Fibroblast of lung (primary cell): ENCODE measurements at regions not wholly inside any gene's neighbourhood (a gene's known extent, or its start where the extent isn't known, plus 50 kb on each side); places are given as distances from the start of the nearest gene placed in this dataset.

ENCODE experiments used
- CTCF ChIP-seq, 2 donors: IDR thresholded peaks in 1 of 2; conservative IDR thresholded peaks in 1 of 2; 1 replicate in 1 of 2; 2 replicates in 1 of 2; pipeline ENCODE4 v1.5.1; 2011 to 2012; ENCODE audit warnings: low read length in 2 of 2, control low read depth in 1 of 2, inconsistent platforms in 1 of 2, low read depth in 1 of 2, mild to moderate bottlenecking in 1 of 2
- EZH2 ChIP-seq: IDR thresholded peaks from 2 replicates; pipeline ENCODE4 v1.5.1; 2012; ENCODE audit warnings: low read length, control low read depth, mild to moderate bottlenecking; ENCODE audit errors: missing control alignments

GRCh38 chr5:110846398-110847001 lies 107.7 kb downstream of the SLC25A46 start:
- TF ChIP-seq CTCF (conservative IDR thresholded peaks at IDR 0.05 in 1 of 2, IDR thresholded peaks at IDR 0.05 in 1 of 2; ENCODE audit: low read depth in 1 of 2, low read length in 2 of 2): no peak
- no peak for TF ChIP-seq EZH2
